ENCODE measurements at regions not wholly inside any gene's neighbourhood (a gene's known extent, or its start where the extent isn't known, plus 50 kb on each side); places are given as distances from the start of the nearest gene placed in this dataset.

DNA sequence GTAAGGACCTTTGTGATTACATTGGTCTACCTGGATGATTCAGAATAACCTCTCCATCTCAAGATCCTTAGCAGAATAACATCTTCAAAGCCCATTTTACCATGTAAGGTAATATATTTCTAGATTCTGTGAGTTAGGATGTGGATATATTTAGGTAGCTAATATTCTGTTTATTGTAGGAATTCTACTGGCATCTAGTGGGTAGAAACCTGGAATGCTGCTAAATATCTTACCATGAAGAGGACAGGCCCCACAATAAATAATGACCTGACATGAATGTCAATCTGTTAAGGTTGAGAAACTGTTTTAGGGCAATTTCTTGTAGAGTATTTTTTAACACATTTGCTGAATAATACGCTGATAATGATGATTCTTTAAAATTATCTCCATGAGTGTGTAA, 426.8 kb downstream of the MAN2A1 start:
- TF ChIP-seq, protein P1, sequence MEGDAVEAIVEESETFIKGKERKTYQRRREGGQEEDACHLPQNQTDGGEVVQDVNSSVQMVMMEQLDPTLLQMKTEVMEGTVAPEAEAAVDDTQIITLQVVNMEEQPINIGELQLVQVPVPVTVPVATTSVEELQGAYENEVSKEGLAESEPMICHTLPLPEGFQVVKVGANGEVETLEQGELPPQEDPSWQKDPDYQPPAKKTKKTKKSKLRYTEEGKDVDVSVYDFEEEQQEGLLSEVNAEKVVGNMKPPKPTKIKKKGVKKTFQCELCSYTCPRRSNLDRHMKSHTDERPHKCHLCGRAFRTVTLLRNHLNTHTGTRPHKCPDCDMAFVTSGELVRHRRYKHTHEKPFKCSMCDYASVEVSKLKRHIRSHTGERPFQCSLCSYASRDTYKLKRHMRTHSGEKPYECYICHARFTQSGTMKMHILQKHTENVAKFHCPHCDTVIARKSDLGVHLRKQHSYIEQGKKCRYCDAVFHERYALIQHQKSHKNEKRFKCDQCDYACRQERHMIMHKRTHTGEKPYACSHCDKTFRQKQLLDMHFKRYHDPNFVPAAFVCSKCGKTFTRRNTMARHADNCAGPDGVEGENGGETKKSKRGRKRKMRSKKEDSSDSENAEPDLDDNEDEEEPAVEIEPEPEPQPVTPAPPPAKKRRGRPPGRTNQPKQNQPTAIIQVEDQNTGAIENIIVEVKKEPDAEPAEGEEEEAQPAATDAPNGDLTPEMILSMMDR (IDR thresholded peaks at IDR 0.05 in 2 of 3, conservative IDR thresholded peaks at IDR 0.05 in 1 of 3; ENCODE audit: borderline replicate concordance in 1 of 3, insufficient read depth in 1 of 3, low read depth in 2 of 3, low read length in 2 of 3), result no peak
- TF ChIP-seq, protein P2, sequence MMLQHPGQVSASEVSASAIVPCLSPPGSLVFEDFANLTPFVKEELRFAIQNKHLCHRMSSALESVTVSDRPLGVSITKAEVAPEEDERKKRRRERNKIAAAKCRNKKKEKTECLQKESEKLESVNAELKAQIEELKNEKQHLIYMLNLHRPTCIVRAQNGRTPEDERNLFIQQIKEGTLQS (IDR thresholded peaks at IDR 0.05), result no peak
- no peak for TF ChIP-seq EZH2 (IDR thresholded peaks at IDR 0.05)
- TF ChIP-seq EZH2phosphoT487 (IDR thresholded peaks at IDR 0.05; ENCODE audit: borderline replicate concordance), result no peak
- TF ChIP-seq, protein P3, sequence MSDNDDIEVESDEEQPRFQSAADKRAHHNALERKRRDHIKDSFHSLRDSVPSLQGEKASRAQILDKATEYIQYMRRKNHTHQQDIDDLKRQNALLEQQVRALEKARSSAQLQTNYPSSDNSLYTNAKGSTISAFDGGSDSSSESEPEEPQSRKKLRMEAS (IDR thresholded peaks at IDR 0.05), result no peak
- TF ChIP-seq POLR2AphosphoS5 (IDR thresholded peaks at IDR 0.05; ENCODE audit: low read depth, low read length), result no peak
- TF ChIP-seq, protein P4, sequence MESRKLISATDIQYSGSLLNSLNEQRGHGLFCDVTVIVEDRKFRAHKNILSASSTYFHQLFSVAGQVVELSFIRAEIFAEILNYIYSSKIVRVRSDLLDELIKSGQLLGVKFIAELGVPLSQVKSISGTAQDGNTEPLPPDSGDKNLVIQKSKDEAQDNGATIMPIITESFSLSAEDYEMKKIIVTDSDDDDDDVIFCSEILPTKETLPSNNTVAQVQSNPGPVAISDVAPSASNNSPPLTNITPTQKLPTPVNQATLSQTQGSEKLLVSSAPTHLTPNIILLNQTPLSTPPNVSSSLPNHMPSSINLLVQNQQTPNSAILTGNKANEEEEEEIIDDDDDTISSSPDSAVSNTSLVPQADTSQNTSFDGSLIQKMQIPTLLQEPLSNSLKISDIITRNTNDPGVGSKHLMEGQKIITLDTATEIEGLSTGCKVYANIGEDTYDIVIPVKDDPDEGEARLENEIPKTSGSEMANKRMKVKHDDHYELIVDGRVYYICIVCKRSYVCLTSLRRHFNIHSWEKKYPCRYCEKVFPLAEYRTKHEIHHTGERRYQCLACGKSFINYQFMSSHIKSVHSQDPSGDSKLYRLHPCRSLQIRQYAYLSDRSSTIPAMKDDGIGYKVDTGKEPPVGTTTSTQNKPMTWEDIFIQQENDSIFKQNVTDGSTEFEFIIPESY (IDR thresholded peaks at IDR 0.05; ENCODE audit: extremely low read depth, insufficient replicate concordance, low read length), result no peak
- no peak for TF ChIP-seq YY1 (IDR thresholded peaks at IDR 0.05; ENCODE audit: extremely low read depth, insufficient replicate concordance, low read depth, low read length)
- TF ChIP-seq CEBPB (IDR thresholded peaks at IDR 0.05; ENCODE audit: low read depth), result no peak
- no peak for TF ChIP-seq POLR2A (IDR thresholded peaks at IDR 0.05; ENCODE audit: borderline replicate concordance, extremely low read depth, insufficient read depth, insufficient read length)
- no peak for TF ChIP-seq RAD21 (IDR thresholded peaks at IDR 0.05; ENCODE audit: low read depth)
